ENCODE measurements at regions not wholly inside any gene's neighbourhood (a gene's known extent, or its start where the extent isn't known, plus 50 kb on each side); places are given as distances from the start of the nearest gene placed in this dataset.

GRCh38 chr3:94737116-94737515 is 674.3 kb downstream of the NSUN3 start:
- TF ChIP-seq, protein P1, sequence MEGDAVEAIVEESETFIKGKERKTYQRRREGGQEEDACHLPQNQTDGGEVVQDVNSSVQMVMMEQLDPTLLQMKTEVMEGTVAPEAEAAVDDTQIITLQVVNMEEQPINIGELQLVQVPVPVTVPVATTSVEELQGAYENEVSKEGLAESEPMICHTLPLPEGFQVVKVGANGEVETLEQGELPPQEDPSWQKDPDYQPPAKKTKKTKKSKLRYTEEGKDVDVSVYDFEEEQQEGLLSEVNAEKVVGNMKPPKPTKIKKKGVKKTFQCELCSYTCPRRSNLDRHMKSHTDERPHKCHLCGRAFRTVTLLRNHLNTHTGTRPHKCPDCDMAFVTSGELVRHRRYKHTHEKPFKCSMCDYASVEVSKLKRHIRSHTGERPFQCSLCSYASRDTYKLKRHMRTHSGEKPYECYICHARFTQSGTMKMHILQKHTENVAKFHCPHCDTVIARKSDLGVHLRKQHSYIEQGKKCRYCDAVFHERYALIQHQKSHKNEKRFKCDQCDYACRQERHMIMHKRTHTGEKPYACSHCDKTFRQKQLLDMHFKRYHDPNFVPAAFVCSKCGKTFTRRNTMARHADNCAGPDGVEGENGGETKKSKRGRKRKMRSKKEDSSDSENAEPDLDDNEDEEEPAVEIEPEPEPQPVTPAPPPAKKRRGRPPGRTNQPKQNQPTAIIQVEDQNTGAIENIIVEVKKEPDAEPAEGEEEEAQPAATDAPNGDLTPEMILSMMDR (IDR thresholded peaks at IDR 0.05), result no peak
- no peak for TF ChIP-seq EZH2 (IDR thresholded peaks at IDR 0.05; ENCODE audit: borderline replicate concordance, insufficient read depth, low read depth, low read length, poor library complexity, severe bottlenecking)

Data from B cell (primary cell).